ENCODE measurements at regions not wholly inside any gene's neighbourhood (a gene's known extent, or its start where the extent isn't known, plus 50 kb on each side); places are given as distances from the start of the nearest gene placed in this dataset.

DNA sequence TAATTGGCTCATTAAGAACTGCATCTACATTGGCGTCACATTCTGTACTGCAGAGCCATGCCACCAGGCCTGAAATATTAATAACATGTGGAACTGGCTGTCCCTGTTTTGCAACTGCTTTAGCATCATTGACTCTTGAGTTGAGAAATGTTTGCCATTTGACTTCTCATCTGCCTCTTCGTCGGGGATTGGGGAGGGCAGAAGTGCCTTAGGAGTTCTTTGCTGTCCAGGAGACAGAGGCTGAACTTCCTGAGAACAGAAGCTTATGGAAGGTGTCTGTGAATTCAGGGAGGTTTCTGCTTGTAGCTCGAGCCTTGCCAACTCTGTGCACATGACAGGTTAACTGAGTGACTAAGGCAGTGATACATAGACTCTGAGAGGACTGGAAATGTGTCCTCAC, 265.0 kb downstream of the KIF4B start:
- TF ChIP-seq, protein P1, sequence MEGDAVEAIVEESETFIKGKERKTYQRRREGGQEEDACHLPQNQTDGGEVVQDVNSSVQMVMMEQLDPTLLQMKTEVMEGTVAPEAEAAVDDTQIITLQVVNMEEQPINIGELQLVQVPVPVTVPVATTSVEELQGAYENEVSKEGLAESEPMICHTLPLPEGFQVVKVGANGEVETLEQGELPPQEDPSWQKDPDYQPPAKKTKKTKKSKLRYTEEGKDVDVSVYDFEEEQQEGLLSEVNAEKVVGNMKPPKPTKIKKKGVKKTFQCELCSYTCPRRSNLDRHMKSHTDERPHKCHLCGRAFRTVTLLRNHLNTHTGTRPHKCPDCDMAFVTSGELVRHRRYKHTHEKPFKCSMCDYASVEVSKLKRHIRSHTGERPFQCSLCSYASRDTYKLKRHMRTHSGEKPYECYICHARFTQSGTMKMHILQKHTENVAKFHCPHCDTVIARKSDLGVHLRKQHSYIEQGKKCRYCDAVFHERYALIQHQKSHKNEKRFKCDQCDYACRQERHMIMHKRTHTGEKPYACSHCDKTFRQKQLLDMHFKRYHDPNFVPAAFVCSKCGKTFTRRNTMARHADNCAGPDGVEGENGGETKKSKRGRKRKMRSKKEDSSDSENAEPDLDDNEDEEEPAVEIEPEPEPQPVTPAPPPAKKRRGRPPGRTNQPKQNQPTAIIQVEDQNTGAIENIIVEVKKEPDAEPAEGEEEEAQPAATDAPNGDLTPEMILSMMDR (IDR thresholded peaks at IDR 0.05; ENCODE audit: low read depth, low read length, missing control alignments): no peak
- H3K36me3 ChIP-seq (replicated peaks): no peaks in the 10 kb centered on the region
- in situ Hi-C loops (cut with HindIII; ENCODE audit: low pct_ligation_motif_present, low sequenced_read_pairs): no loop called here

DNA sequence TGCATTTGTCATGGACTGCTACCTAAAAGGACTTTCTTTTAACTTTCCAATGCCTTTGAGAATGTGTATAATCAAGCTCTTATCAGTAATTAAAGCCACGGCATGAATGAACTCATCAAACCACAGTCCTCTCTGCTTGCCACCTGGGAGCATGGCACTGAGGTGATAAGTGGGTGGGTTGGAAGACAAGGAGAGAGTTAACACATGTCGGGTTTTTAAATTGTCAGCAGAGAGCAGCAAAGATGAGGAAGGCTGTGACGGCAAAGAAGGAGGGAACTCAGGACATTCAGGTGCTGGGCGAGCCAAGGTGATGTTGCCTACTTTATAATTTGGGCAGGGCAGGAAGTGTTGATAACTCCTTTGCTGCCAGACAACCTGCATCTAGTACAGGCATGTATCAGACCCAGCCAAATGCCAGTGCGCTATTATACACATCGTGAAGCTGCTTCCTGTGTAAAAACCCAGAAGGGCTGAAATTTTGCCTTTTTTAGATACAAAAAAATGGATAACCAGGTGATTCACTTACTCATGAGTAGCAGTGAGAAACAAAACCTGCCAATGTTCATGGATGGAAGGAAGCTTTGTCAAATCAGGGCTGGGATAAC, 269.1 kb downstream of the KIF4B start:
- Histone ChIP-seq H3K27ac (no peak overlapping the region), H3K4me3 (ENCODE audit: low read depth, low read length) (no peak overlapping the region), H3K27me3 (replicated peaks) (no peaks in the 10 kb centered on the region), H3K36me3 (replicated peaks) (no peaks in the 10 kb centered on the region)
- in situ Hi-C loops (cut with HindIII; ENCODE audit: low pct_ligation_motif_present, low sequenced_read_pairs): no loop called here
- TF ChIP-seq, protein P1 (IDR thresholded peaks at IDR 0.05; ENCODE audit: low read depth, low read length, missing control alignments): no peak
- no peak for DNase-seq

More for the DNA sequence above, 265.0 kb downstream of the KIF4B start:
- Histone ChIP-seq H3K27ac (no peak overlapping the region), H3K27me3 (replicated peaks) (no peaks in the 10 kb centered on the region), H3K4me3 (ENCODE audit: low read depth, low read length) (no peak overlapping the region)
- no peak for DNase-seq

DNA sequence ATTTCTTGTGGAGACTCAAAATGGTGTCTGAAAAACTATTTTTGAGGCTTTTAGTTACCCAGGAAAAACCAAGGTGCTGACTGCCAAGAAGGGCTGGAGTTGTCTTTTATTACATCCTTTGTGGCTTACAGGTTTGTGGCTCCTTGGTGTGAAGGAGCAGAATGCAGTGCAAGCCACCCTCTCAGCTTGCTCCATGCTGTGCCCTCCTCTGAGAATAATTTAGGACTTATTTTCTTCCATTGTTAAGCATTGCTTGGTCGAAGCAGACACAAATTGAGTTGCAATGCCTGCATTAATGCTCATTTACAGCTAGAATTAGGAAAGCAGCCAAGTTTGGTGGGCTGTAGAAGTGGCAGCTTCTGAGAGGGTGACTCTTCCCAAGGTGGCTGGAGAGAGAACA, 272.2 kb downstream of the KIF4B start:
- no peaks in the 10 kb centered on the region for H3K36me3 ChIP-seq (replicated peaks)
- H3K27ac ChIP-seq: no peak overlapping the region
- in situ Hi-C loops (cut with HindIII; ENCODE audit: low pct_ligation_motif_present, low sequenced_read_pairs): no loop called here
- no peaks in the 10 kb centered on the region for H3K27me3 ChIP-seq (replicated peaks)
- no peak overlapping the region for H3K4me3 ChIP-seq (ENCODE audit: low read depth, low read length)
- no peak for DNase-seq
- TF ChIP-seq, protein P1 (IDR thresholded peaks at IDR 0.05; ENCODE audit: low read depth, low read length, missing control alignments): no peak

DNA sequence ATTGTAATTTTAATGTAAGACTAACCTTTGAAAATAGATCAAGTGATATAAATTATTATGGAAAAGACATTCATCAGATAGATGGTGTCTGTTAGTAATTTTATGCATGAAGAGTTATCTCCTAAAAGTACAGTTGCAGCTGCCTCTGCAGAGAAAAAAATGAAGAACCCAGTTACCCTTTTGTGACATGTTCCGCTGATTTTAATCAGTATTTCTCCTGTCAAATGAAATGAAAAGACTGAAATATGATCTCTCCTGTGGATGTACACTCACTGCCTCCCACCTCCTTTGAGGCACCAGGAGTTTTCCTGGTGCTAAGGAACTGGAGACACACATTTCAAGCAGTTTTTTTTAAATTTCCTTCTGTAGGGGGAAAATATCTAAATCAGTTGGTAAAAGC, 277.4 kb downstream of the KIF4B start:
- in situ Hi-C loops (cut with HindIII; ENCODE audit: low pct_ligation_motif_present, low sequenced_read_pairs): no loop called here
- H3K36me3 ChIP-seq (replicated peaks): no peaks in the 10 kb centered on the region
- H3K27ac ChIP-seq: no peak overlapping the region
- no peak for DNase-seq
- no peaks in the 10 kb centered on the region for H3K27me3 ChIP-seq (replicated peaks)
- TF ChIP-seq, protein P1 (IDR thresholded peaks at IDR 0.05; ENCODE audit: low read depth, low read length, missing control alignments): no peak
- H3K4me3 ChIP-seq (ENCODE audit: low read depth, low read length): no peak overlapping the region

DNA sequence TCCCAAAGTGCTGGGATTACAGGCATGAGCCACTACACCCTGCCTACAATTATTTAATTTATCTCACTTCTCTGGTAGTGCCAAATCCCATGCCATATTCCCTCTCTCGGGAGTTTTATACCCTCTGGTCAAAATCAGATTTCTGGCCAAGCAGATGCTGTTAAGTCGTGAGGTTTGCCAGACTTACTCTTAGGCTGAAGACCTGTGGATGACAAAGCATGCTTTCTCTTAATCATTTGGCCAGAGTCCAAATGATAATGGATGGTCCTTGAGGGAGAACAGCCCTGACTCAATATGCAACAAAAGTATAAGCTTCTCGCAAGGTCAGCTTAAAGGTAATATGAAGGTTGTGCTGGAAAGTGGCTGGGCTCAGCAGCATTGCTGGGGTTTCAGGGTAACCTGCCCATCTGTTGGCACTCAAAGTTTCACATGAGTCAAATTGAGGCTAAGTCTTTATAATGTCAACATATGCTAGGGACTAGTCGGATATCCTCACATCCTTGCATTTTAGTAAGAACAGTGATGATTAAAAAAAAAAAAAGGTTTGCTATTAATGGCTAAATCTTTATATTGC, 280.1 kb downstream of the KIF4B start:
- TF ChIP-seq, protein P1 (IDR thresholded peaks at IDR 0.05; ENCODE audit: low read depth, low read length, missing control alignments): no peak
- Histone ChIP-seq H3K27ac (no peak overlapping the region), H3K27me3 (replicated peaks) (no peaks in the 10 kb centered on the region), H3K4me3 (ENCODE audit: low read depth, low read length) (no peak overlapping the region), H3K36me3 (replicated peaks) (no peaks in the 10 kb centered on the region)
- in situ Hi-C loops (cut with HindIII; ENCODE audit: low pct_ligation_motif_present, low sequenced_read_pairs): no loop called here
- no peak for DNase-seq

DNA sequence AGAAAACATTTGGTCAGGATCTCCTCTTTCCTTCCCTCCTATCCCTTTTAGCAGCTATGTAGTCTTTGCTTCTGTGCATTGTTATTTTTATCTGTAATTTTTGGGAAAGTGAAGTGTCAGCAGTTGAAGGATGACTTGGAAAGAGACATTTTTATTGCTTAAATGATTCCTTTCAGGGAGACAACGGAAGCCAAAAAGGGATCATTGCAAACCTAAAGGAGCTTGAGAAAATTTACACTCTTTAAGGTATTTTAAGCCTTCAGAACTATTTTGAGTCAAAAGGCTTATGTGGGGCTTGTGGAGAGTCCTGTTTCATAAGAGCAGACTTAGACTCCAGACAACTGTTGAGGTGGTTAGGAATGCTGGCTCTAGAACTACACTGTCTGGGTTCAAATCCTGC, 281.6 kb downstream of the KIF4B start:
- H3K36me3 ChIP-seq (replicated peaks): no peaks in the 10 kb centered on the region
- TF ChIP-seq, protein P1 (IDR thresholded peaks at IDR 0.05; ENCODE audit: low read depth, low read length, missing control alignments): no peak
- no peak for DNase-seq
- H3K27me3 ChIP-seq (replicated peaks): no peaks in the 10 kb centered on the region
- H3K4me3 ChIP-seq (ENCODE audit: low read depth, low read length): no peak overlapping the region
- in situ Hi-C loops (cut with HindIII; ENCODE audit: low pct_ligation_motif_present, low sequenced_read_pairs): no loop called here
- no peak overlapping the region for H3K27ac ChIP-seq
